ENCODE measurements at regions not wholly inside any gene's neighbourhood (a gene's known extent, or its start where the extent isn't known, plus 50 kb on each side); places are given as distances from the start of the nearest gene placed in this dataset.

- in situ Hi-C loops (cut with HindIII; ENCODE audit: low pct_ligation_motif_present, low sequenced_read_pairs) = no loop called here
- no peak for DNase-seq
These were observed 78.8 kb upstream of the NECTIN1 start for GRCh38 chr11:119807841-119808240.

GRCh38 chr11:119807402-119807801, 78.4 kb upstream of the NECTIN1 start:
- in situ Hi-C loops (cut with HindIII; ENCODE audit: low pct_ligation_motif_present, low sequenced_read_pairs) = no loop called here
- Histone ChIP-seq H3K4me3 (ENCODE audit: low read depth, low read length) (no peak overlapping the region), H3K27me3 (replicated peaks) (peaks cover 2% of the 10 kb centered on the region), H3K36me3 (replicated peaks) (no peaks in the 10 kb centered on the region), H3K27ac (no peak overlapping the region)
- no peak for TF ChIP-seq CTCF (IDR thresholded peaks at IDR 0.05; ENCODE audit: low read depth, low read length, missing control alignments)
- DNase-seq = no peak

More at GRCh38 chr11:119807841-119808240, 78.8 kb upstream of the NECTIN1 start:
- no peaks in the 10 kb centered on the region for H3K36me3 ChIP-seq (replicated peaks)
- H3K27me3 ChIP-seq (replicated peaks) = peaks cover 2% of the 10 kb centered on the region
- H3K27ac ChIP-seq = no peak overlapping the region
- no peak overlapping the region for H3K4me3 ChIP-seq (ENCODE audit: low read depth, low read length)
- TF ChIP-seq CTCF (IDR thresholded peaks at IDR 0.05; ENCODE audit: low read depth, low read length, missing control alignments) = no peak

GRCh38 chr11:119806064-119806915, 77.3 kb upstream of the NECTIN1 start:
- Histone ChIP-seq H3K36me3 (replicated peaks) (no peaks in the 10 kb centered on the region), H3K27ac (no peak overlapping the region), H3K27me3 (replicated peaks) (peaks cover 2% of the 10 kb centered on the region), H3K4me3 (ENCODE audit: low read depth, low read length) (no peak overlapping the region)
- in situ Hi-C loops (cut with HindIII; ENCODE audit: low pct_ligation_motif_present, low sequenced_read_pairs) = no loop called here
- no peak for DNase-seq
- no peak for TF ChIP-seq CTCF (IDR thresholded peaks at IDR 0.05; ENCODE audit: low read depth, low read length, missing control alignments)

GRCh38 chr11:119805663-119806062, 76.7 kb upstream of the NECTIN1 start:
- TF ChIP-seq CTCF (IDR thresholded peaks at IDR 0.05; ENCODE audit: low read depth, low read length, missing control alignments) = no peak
- Histone ChIP-seq H3K4me3 (ENCODE audit: low read depth, low read length) (no peak overlapping the region), H3K27me3 (replicated peaks) (peaks cover 2% of the 10 kb centered on the region), H3K36me3 (replicated peaks) (no peaks in the 10 kb centered on the region), H3K27ac (no peak overlapping the region)
- in situ Hi-C loops (cut with HindIII; ENCODE audit: low pct_ligation_motif_present, low sequenced_read_pairs) = no loop called here
- no peak for DNase-seq

GRCh38 chr11:119804698-119805097, 75.7 kb upstream of the NECTIN1 start:
- no peak overlapping the region for H3K27ac ChIP-seq
- no peak for DNase-seq
- in situ Hi-C loops (cut with HindIII; ENCODE audit: low pct_ligation_motif_present, low sequenced_read_pairs) = no loop called here
- no peaks in the 10 kb centered on the region for H3K36me3 ChIP-seq (replicated peaks)
- no peak overlapping the region for H3K4me3 ChIP-seq (ENCODE audit: low read depth, low read length)
- H3K27me3 ChIP-seq (replicated peaks) = peaks cover 2% of the 10 kb centered on the region
- no peak for TF ChIP-seq CTCF (IDR thresholded peaks at IDR 0.05; ENCODE audit: low read depth, low read length, missing control alignments)

Measured in brain microvascular endothelial cell (primary cell).